Calu3 (cell line): ENCODE measurements at regions not wholly inside any gene's neighbourhood (a gene's known extent, or its start where the extent isn't known, plus 50 kb on each side); places are given as distances from the start of the nearest gene placed in this dataset.

ENCODE experiments used
- BruUV-seq: library from RNA; stranded (reverse); fragments of 400-500 nt; replicated peaks from 2 replicates; lab custom pipeline; 2021; lab: Mats Ljungman, UMichigan
- CTCF ChIA-PET: fragments of 300-600 bp; sonication (Branson Sonifier 250); formaldehyde crosslinking; loops from one replicate; lab custom pipeline; 2022; ENCODE audit warnings: antibody characterized with exemption; lab: Charles Lee
- DNase-seq: peaks from one replicate; pipeline ENCODE4 v3.0.0; 2022
- H3K27ac Mint-ChIP-seq: one replicate; pipeline ENCODE4 v1.8.0; 2022; ENCODE audit warnings: mixed read lengths; ENCODE audit not compliant: unreplicated experiment
- H3K27me3 Mint-ChIP-seq: one replicate; pipeline ENCODE4 v1.8.0; 2022; ENCODE audit warnings: mixed read lengths; ENCODE audit not compliant: unreplicated experiment
- H3K36me3 Mint-ChIP-seq: one replicate; pipeline ENCODE4 v1.8.0; 2022; ENCODE audit warnings: mild to moderate bottlenecking, moderate library complexity, mixed read lengths; ENCODE audit not compliant: insufficient read depth, unreplicated experiment
- H3K4me1 Mint-ChIP-seq: one replicate; pipeline ENCODE4 v1.8.0; 2022; ENCODE audit warnings: mild to moderate bottlenecking, low read depth, mixed read lengths; ENCODE audit not compliant: unreplicated experiment
- H3K4me3 Mint-ChIP-seq: one replicate; pipeline ENCODE4 v1.8.0; 2022; ENCODE audit warnings: mild to moderate bottlenecking, low read depth, moderate library complexity, mixed read lengths; ENCODE audit not compliant: unreplicated experiment
- H3K9me3 Mint-ChIP-seq: one replicate; pipeline ENCODE4 v1.8.0; 2022; ENCODE audit warnings: low read depth, mixed read lengths; ENCODE audit not compliant: unreplicated experiment
- intact Hi-C: fragments of 100-400 bp; cut with micrococcal nuclease; formaldehyde crosslinking; loops from one replicate; pipeline ENCODE4 v1.10.0; 2022; ENCODE audit not compliant: unreplicated experiment
- TF ChIP-seq, protein P1 (sequence below): fragments of 200-600 bp; IDR thresholded peaks from one replicate; pipeline ENCODE4 v1.8.0; 2022; ENCODE audit warnings: antibody characterized with exemption; ENCODE audit not compliant: unreplicated experiment

DNA sequence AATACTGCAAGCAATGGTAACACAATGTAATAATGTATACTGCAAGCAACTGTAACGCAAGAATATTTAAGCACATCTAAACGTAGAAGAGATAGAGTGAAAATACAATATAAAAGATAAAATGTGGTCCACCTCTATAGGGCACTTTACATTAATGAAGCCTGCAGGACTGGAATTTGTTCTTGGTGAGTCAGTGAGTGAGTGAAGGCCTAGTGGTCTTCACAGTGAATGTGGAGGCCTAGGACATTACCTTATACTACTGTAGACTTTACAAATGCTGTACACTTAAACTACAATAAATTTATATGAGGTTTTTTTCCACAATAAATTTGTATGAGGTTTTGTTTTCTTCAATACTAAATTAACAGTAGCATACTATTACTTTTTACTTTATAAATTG, 287.4 kb upstream of the SNX7 start:
- intact Hi-C loops: no loop called here
- CTCF ChIA-PET: no interaction called here
- no peak for DNase-seq
- peaks cover 9% of the 10 kb centered on the region for H3K4me1 Mint-ChIP-seq
- TF ChIP-seq, protein P1, sequence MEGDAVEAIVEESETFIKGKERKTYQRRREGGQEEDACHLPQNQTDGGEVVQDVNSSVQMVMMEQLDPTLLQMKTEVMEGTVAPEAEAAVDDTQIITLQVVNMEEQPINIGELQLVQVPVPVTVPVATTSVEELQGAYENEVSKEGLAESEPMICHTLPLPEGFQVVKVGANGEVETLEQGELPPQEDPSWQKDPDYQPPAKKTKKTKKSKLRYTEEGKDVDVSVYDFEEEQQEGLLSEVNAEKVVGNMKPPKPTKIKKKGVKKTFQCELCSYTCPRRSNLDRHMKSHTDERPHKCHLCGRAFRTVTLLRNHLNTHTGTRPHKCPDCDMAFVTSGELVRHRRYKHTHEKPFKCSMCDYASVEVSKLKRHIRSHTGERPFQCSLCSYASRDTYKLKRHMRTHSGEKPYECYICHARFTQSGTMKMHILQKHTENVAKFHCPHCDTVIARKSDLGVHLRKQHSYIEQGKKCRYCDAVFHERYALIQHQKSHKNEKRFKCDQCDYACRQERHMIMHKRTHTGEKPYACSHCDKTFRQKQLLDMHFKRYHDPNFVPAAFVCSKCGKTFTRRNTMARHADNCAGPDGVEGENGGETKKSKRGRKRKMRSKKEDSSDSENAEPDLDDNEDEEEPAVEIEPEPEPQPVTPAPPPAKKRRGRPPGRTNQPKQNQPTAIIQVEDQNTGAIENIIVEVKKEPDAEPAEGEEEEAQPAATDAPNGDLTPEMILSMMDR: no peak
- no TSS peak for BruUV-seq
- H3K4me3 Mint-ChIP-seq: no peak overlapping the region
- no peaks in the 10 kb centered on the region for H3K27me3 Mint-ChIP-seq
- H3K27ac Mint-ChIP-seq: no peak overlapping the region
- H3K36me3 Mint-ChIP-seq: no peaks in the 10 kb centered on the region
- H3K9me3 Mint-ChIP-seq: no peaks in the 10 kb centered on the region

- Mint-ChIP-seq H3K27ac (no peak overlapping the region), H3K4me1 (peaks cover 14% of the 10 kb centered on the region), H3K27me3 (no peaks in the 10 kb centered on the region), H3K36me3 (no peaks in the 10 kb centered on the region), H3K4me3 (no peak overlapping the region), H3K9me3 (no peaks in the 10 kb centered on the region)
- CTCF ChIA-PET: no interaction called here
- TF ChIP-seq, protein P1: no peak
- intact Hi-C loops: no loop called here
- BruUV-seq: no TSS peak
- no peak for DNase-seq
These were observed 288.5 kb upstream of the SNX7 start for GRCh38 chr1:98373056-98373455.

DNA sequence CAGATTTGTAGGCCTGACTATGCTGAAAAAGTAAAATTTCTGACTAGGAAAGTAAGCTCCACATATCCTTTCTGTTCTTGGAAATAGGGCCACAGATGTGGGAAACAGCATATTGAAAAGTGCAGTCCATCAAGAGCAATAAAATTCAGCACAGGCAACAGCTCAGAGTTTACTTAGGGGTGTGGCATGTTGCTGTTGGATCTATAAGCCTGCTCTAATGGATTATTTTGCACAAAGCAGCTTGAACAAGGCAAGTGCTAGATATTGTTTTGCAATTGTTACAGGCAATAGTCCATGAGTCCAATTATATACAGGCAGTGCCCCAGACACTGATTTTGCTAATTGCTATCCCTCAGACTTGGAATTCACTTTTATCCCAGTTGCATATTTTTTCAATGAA, 289.8 kb upstream of the SNX7 start:
- CTCF ChIA-PET: no interaction called here
- BruUV-seq: no TSS peak
- intact Hi-C loops: no loop called here
- H3K4me3 Mint-ChIP-seq: no peak overlapping the region
- H3K36me3 Mint-ChIP-seq: no peaks in the 10 kb centered on the region
- H3K9me3 Mint-ChIP-seq: no peaks in the 10 kb centered on the region
- TF ChIP-seq, protein P1: no peak
- H3K27me3 Mint-ChIP-seq: no peaks in the 10 kb centered on the region
- no peak for DNase-seq
- H3K4me1 Mint-ChIP-seq: peaks cover 14% of the 10 kb centered on the region
- H3K27ac Mint-ChIP-seq: no peak overlapping the region

GRCh38 chr1:98369463-98369862, 292.1 kb upstream of the SNX7 start:
- no peaks in the 10 kb centered on the region for H3K9me3 Mint-ChIP-seq
- no TSS peak for BruUV-seq

More at GRCh38 chr1:98369463-98369862, 292.1 kb upstream of the SNX7 start:
- H3K4me3 Mint-ChIP-seq: no peak overlapping the region
- DNase-seq: no peak
- intact Hi-C loops: no loop called here
- no peak overlapping the region for H3K27ac Mint-ChIP-seq
- TF ChIP-seq, protein P1: no peak
- peaks cover 14% of the 10 kb centered on the region for H3K4me1 Mint-ChIP-seq
- CTCF ChIA-PET: no interaction called here
- no peaks in the 10 kb centered on the region for H3K27me3 Mint-ChIP-seq
- H3K36me3 Mint-ChIP-seq: no peaks in the 10 kb centered on the region
